ENCODE measurements at regions not wholly inside any gene's neighbourhood (a gene's known extent, or its start where the extent isn't known, plus 50 kb on each side); places are given as distances from the start of the nearest gene placed in this dataset.
"Not testable (repeated sequence)": the region's sequence is repeated elsewhere in the genome, so short reads cannot be mapped to it uniquely, and the experiment has no call there.

- Histone ChIP-seq H3K27ac (ENCODE audit: insufficient read depth, low read length) (no peak overlapping the region), H3K79me2 (ENCODE audit: control insufficient read depth, insufficient read depth, low read length) (no peaks in the 10 kb centered on the region), H3K36me3 (ENCODE audit: control insufficient read depth, insufficient read depth, low read length) (no peaks in the 10 kb centered on the region), H3K27me3 (ENCODE audit: control insufficient read depth, insufficient read depth, low read length) (no peaks in the 10 kb centered on the region), H4K20me1 (ENCODE audit: control insufficient read depth, extremely low read depth, insufficient read depth, low read length) (no peaks in the 10 kb centered on the region), H3K4me1 (ENCODE audit: control insufficient read depth, extremely low read depth, insufficient read depth, low read length) (no peaks in the 10 kb centered on the region), H2AFZ (ENCODE audit: low read length) (no peak overlapping the region), H3K9ac (ENCODE audit: insufficient read depth, low read length) (no peak overlapping the region), H3K4me2 (ENCODE audit: extremely low read depth, insufficient read depth, low read length) (no peak overlapping the region), H3K9me3 (ENCODE audit: control insufficient read depth, insufficient read depth, low read depth, low read length) (no peaks in the 10 kb centered on the region), H3K4me3 (replicated peaks in 1 of 4; ENCODE audit: control extremely low read depth in 1 of 4, insufficient read depth in 1 of 4, low read depth in 3 of 4, low read length in 4 of 4) (no peak overlapping the region)
- no peak for DNase-seq (ENCODE audit: low read depth in 2 of 2)
- no peak for TF ChIP-seq CTCF (conservative IDR thresholded peaks at IDR 0.05 in 1 of 2, IDR thresholded peaks at IDR 0.05 in 1 of 2; ENCODE audit: low read depth in 1 of 2, low read length in 2 of 2)
- TF ChIP-seq EZH2 (IDR thresholded peaks at IDR 0.05; ENCODE audit: low read length, missing control alignments): no peak
These were observed 1488.1 kb upstream of the PRR20A start for GRCh38 chr13:55652657-55653056.

- no peaks in the 10 kb centered on the region for H3K9me3 ChIP-seq (ENCODE audit: control insufficient read depth, insufficient read depth, low read depth, low read length)
- no peak overlapping the region for H2AFZ ChIP-seq (ENCODE audit: low read length)
These were observed 1487.2 kb upstream of the PRR20A start for GRCh38 chr13:55653497-55653896.

DNA sequence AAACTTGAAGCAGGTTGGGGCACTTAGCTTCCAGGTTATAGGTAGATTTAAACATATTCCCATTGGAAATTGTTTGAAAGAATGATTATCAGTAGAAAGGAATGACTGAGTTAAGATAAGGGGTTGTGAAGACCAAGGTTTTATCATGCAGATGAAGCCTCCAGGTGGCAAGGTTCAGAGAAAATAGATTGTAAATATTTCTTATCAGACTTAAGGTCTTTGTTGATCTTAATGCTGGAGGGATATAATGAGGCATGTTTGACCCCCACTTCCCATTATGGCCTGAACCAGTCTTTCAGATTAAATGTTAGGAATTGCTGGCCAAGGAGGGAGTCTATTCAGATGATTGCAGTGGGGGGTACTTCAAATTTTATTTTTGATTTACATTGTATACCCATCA, 1486.5 kb upstream of the PRR20A start:
- no peak overlapping the region for H3K27ac ChIP-seq (ENCODE audit: insufficient read depth, low read length)
- no peaks in the 10 kb centered on the region for H3K27me3 ChIP-seq (ENCODE audit: control insufficient read depth, insufficient read depth, low read length)
- H2AFZ ChIP-seq (ENCODE audit: low read length): no peak overlapping the region
- no peak overlapping the region for H3K9ac ChIP-seq (ENCODE audit: insufficient read depth, low read length)
- no peak for DNase-seq (ENCODE audit: low read depth in 2 of 2)
- no peaks in the 10 kb centered on the region for H3K36me3 ChIP-seq (ENCODE audit: control insufficient read depth, insufficient read depth, low read length)
- no peak overlapping the region for H3K4me3 ChIP-seq (replicated peaks in 1 of 4; ENCODE audit: control extremely low read depth in 1 of 4, insufficient read depth in 1 of 4, low read depth in 3 of 4, low read length in 4 of 4)
- no peak for TF ChIP-seq CTCF (conservative IDR thresholded peaks at IDR 0.05 in 1 of 2, IDR thresholded peaks at IDR 0.05 in 1 of 2; ENCODE audit: low read depth in 1 of 2, low read length in 2 of 2)
- TF ChIP-seq EZH2 (IDR thresholded peaks at IDR 0.05; ENCODE audit: low read length, missing control alignments): no peak
- no peaks in the 10 kb centered on the region for H4K20me1 ChIP-seq (ENCODE audit: control insufficient read depth, extremely low read depth, insufficient read depth, low read length)
- H3K4me1 ChIP-seq (ENCODE audit: control insufficient read depth, extremely low read depth, insufficient read depth, low read length): no peaks in the 10 kb centered on the region
- H3K9me3 ChIP-seq (ENCODE audit: control insufficient read depth, insufficient read depth, low read depth, low read length): no peaks in the 10 kb centered on the region
- H3K79me2 ChIP-seq (ENCODE audit: control insufficient read depth, insufficient read depth, low read length): no peaks in the 10 kb centered on the region
- H3K4me2 ChIP-seq (ENCODE audit: extremely low read depth, insufficient read depth, low read length): no peak overlapping the region

More at GRCh38 chr13:55653497-55653896, 1487.2 kb upstream of the PRR20A start:
- no peak for TF ChIP-seq EZH2 (IDR thresholded peaks at IDR 0.05; ENCODE audit: low read length, missing control alignments)
- TF ChIP-seq CTCF (conservative IDR thresholded peaks at IDR 0.05 in 1 of 2, IDR thresholded peaks at IDR 0.05 in 1 of 2; ENCODE audit: low read depth in 1 of 2, low read length in 2 of 2): no peak
- no peak for DNase-seq (ENCODE audit: low read depth in 2 of 2)
- Histone ChIP-seq H3K9ac (ENCODE audit: insufficient read depth, low read length) (no peak overlapping the region), H3K4me2 (ENCODE audit: extremely low read depth, insufficient read depth, low read length) (no peak overlapping the region), H3K4me3 (replicated peaks in 1 of 4; ENCODE audit: control extremely low read depth in 1 of 4, insufficient read depth in 1 of 4, low read depth in 3 of 4, low read length in 4 of 4) (no peak overlapping the region), H3K79me2 (ENCODE audit: control insufficient read depth, insufficient read depth, low read length) (no peaks in the 10 kb centered on the region), H3K27ac (ENCODE audit: insufficient read depth, low read length) (no peak overlapping the region), H3K27me3 (ENCODE audit: control insufficient read depth, insufficient read depth, low read length) (no peaks in the 10 kb centered on the region), H4K20me1 (ENCODE audit: control insufficient read depth, extremely low read depth, insufficient read depth, low read length) (no peaks in the 10 kb centered on the region), H3K4me1 (ENCODE audit: control insufficient read depth, extremely low read depth, insufficient read depth, low read length) (no peaks in the 10 kb centered on the region), H3K36me3 (ENCODE audit: control insufficient read depth, insufficient read depth, low read length) (no peaks in the 10 kb centered on the region)

GRCh38 chr13:55660264-55660663, 1480.5 kb upstream of the PRR20A start:
- H3K4me2 ChIP-seq (ENCODE audit: extremely low read depth, insufficient read depth, low read length); H3K36me3 ChIP-seq (ENCODE audit: control insufficient read depth, insufficient read depth, low read length); H2AFZ ChIP-seq (ENCODE audit: low read length); H3K4me1 ChIP-seq (ENCODE audit: control insufficient read depth, extremely low read depth, insufficient read depth, low read length); H3K27me3 ChIP-seq (ENCODE audit: control insufficient read depth, insufficient read depth, low read length); H3K9me3 ChIP-seq (ENCODE audit: control insufficient read depth, insufficient read depth, low read depth, low read length); DNase-seq (ENCODE audit: low read depth in 2 of 2); H4K20me1 ChIP-seq (ENCODE audit: control insufficient read depth, extremely low read depth, insufficient read depth, low read length); H3K27ac ChIP-seq (ENCODE audit: insufficient read depth, low read length); H3K4me3 ChIP-seq (replicated peaks in 1 of 4; ENCODE audit: control extremely low read depth in 1 of 4, insufficient read depth in 1 of 4, low read depth in 3 of 4, low read length in 4 of 4); H3K79me2 ChIP-seq (ENCODE audit: control insufficient read depth, insufficient read depth, low read length); H3K9ac ChIP-seq (ENCODE audit: insufficient read depth, low read length): not testable (repeated sequence)
